ENCODE measurements at regions not wholly inside any gene's neighbourhood (a gene's known extent, or its start where the extent isn't known, plus 50 kb on each side); places are given as distances from the start of the nearest gene placed in this dataset.
A peak's percentile ranks its signal among the peaks of the same experiment; 100 is the strongest.
"Not testable (repeated sequence)": the region's sequence is repeated elsewhere in the genome, so short reads cannot be mapped to it uniquely, and the experiment has no call there.

DNA sequence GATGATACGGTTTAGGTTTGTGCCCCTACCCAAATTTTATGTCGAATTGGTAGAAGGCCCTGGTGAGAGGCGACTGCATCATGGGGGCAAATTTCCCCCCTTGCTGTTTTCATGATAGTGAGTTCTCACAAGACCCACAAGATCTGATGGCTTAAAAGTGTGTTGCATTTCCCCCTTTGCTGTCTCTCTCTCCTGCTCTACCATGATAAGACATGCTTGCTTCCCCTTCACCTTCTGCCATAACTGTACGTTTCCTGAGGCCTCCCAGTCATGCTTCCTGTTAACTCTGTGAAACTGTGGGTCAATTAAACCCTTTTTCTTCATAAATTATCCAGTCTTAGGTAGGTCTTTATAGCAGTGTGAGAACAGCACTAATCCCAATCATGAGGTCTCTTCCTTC, 381.2 kb downstream of the RSL24D1 start:
- H3K36me3 Mint-ChIP-seq (ENCODE audit: insufficient read depth): no peaks in the 10 kb centered on the region
- H3K9me3 Mint-ChIP-seq: peaks cover 7 to 8% of the 10 kb centered on the region in 2 donors
- H3K27ac Mint-ChIP-seq: no peak overlapping the region
- ATAC-seq (replicated peaks) (no peak), DNase-seq (no peak)
- no peaks in the 10 kb centered on the region for H3K27me3 Mint-ChIP-seq
- H3K4me1 Mint-ChIP-seq (ENCODE audit: low read depth in 2 of 2): no peaks in the 10 kb centered on the region
- H3K4me3 Mint-ChIP-seq: no peak overlapping the region

DNA sequence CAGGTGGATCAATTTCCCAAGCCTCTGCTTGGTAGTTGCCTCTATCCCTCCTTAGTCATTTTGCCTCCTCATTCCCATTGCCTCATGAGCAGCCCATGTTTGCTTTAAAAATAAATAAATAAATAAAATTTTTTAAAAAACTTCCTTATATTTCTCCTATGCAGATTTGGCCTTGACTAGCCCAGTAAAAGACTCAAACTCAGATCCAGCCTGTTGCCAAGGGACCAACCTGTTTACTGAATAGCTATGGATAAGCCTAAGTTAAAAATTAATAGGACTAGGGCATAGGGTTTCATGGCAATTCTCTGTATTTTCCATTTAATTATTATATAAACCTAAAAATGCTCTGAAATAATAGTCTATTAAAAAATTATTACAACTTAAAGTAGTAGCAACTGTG, 384.4 kb downstream of the RSL24D1 start:
- Mint-ChIP-seq H3K9me3 (peaks cover 6 to 7% of the 10 kb centered on the region in 2 donors), H3K27ac (no peak overlapping the region), H3K27me3 (no peaks in the 10 kb centered on the region), H3K4me1 (ENCODE audit: low read depth in 2 of 2) (no peaks in the 10 kb centered on the region), H3K36me3 (ENCODE audit: insufficient read depth) (no peaks in the 10 kb centered on the region), H3K4me3 (no peak overlapping the region)
- DNase-seq (no peak), ATAC-seq (replicated peaks) (no peak)

DNA sequence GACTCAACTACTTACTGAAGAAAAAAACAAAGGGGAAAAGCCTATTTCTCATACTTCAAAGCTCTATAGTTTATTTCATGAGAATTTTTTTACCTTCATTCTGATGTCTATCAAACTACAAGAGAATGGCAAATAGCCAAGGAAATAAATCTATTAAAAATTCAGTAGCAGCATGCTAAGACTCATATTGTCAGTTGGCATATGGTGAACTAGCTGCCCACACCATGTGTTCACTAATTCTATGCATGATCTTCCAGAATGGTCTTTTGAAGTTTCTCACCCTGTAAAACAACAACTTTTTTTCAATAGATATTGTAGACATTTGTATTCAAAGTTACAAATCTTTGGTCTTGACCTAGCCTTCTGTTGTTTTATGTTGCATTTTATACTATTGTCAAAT, 386.2 kb downstream of the RSL24D1 start:
- H3K27ac Mint-ChIP-seq: no peak overlapping the region
- H3K4me3 Mint-ChIP-seq: no peak overlapping the region
- peaks cover 2 to 4% of the 10 kb centered on the region in 2 donors for H3K9me3 Mint-ChIP-seq
- no peaks in the 10 kb centered on the region for H3K36me3 Mint-ChIP-seq (ENCODE audit: insufficient read depth)
- peaks cover 0 to 11% of the 10 kb centered on the region in 2 donors for H3K27me3 Mint-ChIP-seq
- no peaks in the 10 kb centered on the region for H3K4me1 Mint-ChIP-seq (ENCODE audit: low read depth in 2 of 2)
- DNase-seq (no peak), ATAC-seq (replicated peaks) (no peak)

DNA sequence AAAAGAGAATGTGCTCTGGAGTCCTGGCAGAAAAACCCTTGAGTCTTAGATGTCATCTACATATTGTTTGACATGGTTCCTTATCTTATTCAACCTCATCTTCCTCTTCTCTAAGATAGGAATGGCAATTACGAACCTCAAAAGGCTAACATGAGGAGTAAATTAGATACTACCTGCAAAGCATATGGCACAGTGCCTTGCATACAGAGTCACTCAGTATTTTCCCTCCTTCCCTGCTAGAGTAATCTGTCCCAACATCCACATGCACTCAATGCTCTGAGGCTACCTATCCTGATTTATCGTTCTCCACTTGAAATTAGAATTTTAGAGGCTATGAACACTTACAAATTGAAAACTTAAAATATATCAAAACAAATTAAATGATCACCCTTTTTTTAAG, 386.7 kb downstream of the RSL24D1 start:
- DNase-seq (no peak), ATAC-seq (replicated peaks) (no peak)
- Mint-ChIP-seq H3K4me3 (no peak overlapping the region), H3K27ac (no peak overlapping the region), H3K27me3 (peaks cover 0 to 11% of the 10 kb centered on the region in 2 donors), H3K9me3 (peaks cover 0 to 4% of the 10 kb centered on the region in 2 donors), H3K36me3 (ENCODE audit: insufficient read depth) (no peaks in the 10 kb centered on the region), H3K4me1 (ENCODE audit: low read depth in 2 of 2) (no peaks in the 10 kb centered on the region)

DNA sequence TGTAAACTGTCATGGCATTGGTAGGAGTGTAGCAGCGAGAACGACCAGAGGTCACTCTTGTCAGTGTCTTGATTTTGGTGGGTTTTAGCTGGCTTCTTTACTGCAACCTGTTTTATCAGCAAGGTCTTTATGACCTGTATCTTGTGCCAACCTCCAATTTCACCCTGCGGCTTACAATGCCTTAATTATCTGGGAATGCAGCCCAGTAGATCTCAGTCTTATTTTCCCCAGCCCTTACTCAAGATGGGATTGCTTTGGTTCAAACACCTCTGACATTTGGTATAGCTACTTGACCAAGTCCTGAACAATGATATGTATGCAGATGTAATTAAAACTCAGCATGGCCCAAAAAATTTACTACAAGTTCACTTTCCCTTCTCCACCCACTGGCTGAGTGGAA, 388.4 kb downstream of the RSL24D1 start:
- Mint-ChIP-seq H3K27ac (no peak overlapping the region), H3K9me3 (no peaks in the 10 kb centered on the region), H3K4me3 (no peak overlapping the region), H3K27me3 (peaks cover 0 to 11% of the 10 kb centered on the region in 2 donors), H3K4me1 (ENCODE audit: low read depth in 2 of 2) (no peaks in the 10 kb centered on the region), H3K36me3 (ENCODE audit: insufficient read depth) (no peaks in the 10 kb centered on the region)
- DNase-seq (no peak), ATAC-seq (replicated peaks) (no peak)

DNA sequence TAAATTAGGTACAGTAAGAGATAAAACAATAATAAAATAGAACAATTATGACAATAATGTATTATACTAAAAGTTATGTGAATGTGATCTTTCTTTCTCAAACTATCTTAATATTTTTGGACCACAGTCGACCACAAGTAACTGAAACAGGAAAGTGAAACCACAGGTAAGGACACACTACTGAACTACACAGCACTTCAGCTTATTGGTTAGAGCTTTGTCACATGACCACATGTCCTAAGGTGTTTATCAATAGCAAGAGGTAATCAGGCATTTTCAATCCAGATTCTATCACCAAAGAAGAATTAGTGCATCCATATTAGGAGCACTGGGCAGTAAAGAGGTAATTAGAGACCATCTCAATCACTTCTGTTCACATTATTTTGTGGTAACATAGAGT, 392.8 kb downstream of the RSL24D1 start:
- Mint-ChIP-seq H3K4me1 (ENCODE audit: low read depth in 2 of 2) (no peaks in the 10 kb centered on the region), H3K27me3 (peaks cover 0 to 11% of the 10 kb centered on the region in 2 donors), H3K36me3 (ENCODE audit: insufficient read depth) (no peaks in the 10 kb centered on the region), H3K9me3 (no peaks in the 10 kb centered on the region), H3K27ac (no peak overlapping the region), H3K4me3 (no peak overlapping the region)
- ATAC-seq (replicated peaks) (no peak), DNase-seq (no peak)

DNA sequence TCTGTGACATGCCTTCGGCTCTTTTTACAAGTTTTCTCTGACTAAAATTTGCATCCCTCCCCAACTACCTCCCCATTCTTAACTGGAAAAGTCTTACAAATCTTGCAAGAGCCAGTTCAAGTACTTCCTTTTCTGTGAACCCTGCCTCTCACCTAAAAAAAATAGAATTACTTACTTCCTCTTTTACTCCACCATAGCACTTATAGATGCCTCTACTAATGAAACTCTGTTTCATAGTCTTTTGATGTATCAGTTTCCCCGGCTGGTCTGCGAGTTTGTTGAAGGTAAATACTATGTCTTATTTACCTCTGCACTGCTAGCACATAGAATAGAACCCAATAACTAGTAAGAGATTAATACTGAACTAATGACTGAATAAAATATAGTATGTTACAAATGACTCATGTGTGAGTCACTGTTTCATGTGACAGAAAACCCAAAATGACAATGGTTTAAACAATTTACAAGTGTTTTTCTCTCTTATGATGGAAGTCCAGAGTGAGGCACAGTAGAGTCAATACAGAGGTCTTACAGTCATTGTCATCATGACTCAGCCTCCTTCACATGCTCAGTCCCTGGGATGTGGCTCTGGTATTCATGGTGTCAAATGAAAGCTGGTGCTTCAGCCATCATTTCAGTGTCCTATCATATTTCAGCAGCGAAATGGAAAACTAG, 393.5 kb downstream of the RSL24D1 start:
- H3K4me1 Mint-ChIP-seq (ENCODE audit: low read depth in 2 of 2): no peaks in the 10 kb centered on the region
- H3K4me3 Mint-ChIP-seq: no peak overlapping the region
- H3K9me3 Mint-ChIP-seq: no peaks in the 10 kb centered on the region
- peaks cover 0 to 11% of the 10 kb centered on the region in 2 donors for H3K27me3 Mint-ChIP-seq
- no peaks in the 10 kb centered on the region for H3K36me3 Mint-ChIP-seq (ENCODE audit: insufficient read depth)
- no peak overlapping the region for H3K27ac Mint-ChIP-seq
- no peak for DNase-seq
- peak; percentile 26 for ATAC-seq (replicated peaks)

DNA sequence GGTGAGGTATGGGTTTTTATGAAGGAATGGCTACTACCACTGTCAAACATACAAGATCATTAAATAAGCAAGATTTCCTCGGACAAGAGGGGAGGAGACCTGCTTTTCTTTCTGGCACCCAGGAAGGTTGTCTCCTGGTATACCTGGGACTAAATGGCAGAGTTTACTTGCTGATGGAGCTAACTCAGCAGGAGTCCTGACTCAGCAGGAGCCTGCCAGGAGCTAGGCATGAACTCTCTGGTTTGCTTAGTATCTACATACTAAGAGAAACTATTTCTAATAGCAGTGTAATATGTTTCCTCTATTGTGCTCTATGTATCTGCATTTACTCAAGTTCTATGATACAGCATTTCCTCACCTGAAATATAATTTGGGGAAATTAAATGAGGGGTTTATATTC, 404.2 kb downstream of the RSL24D1 start:
- H3K27ac Mint-ChIP-seq: no peak overlapping the region
- H3K27me3 Mint-ChIP-seq: no peaks in the 10 kb centered on the region
- H3K4me1 Mint-ChIP-seq (ENCODE audit: low read depth in 2 of 2): no peaks in the 10 kb centered on the region
- ATAC-seq (replicated peaks) (no peak), DNase-seq (no peak)
- no peaks in the 10 kb centered on the region for H3K36me3 Mint-ChIP-seq (ENCODE audit: insufficient read depth)
- H3K4me3 Mint-ChIP-seq: no peak overlapping the region
- H3K9me3 Mint-ChIP-seq: no peaks in the 10 kb centered on the region

DNA sequence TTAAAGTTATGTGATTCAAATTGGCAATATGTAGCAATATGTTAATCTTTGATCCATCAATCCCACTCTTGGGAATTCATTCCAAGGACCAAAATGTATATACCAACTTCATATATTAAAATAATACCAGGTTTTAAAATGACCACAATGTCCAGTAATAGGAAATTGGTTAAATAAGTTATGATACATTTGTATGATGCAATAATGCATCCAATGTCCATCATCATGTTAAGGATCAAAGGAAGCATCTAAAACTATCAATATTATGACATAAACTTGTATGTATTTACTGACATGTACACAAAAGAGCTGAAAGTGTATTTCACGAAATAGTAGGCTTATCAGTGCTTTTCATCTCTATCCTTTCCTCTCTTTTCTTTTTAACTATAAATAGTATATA, 406.0 kb downstream of the RSL24D1 start:
- no peaks in the 10 kb centered on the region for H3K27me3 Mint-ChIP-seq
- no peaks in the 10 kb centered on the region for H3K36me3 Mint-ChIP-seq (ENCODE audit: insufficient read depth)
- H3K9me3 Mint-ChIP-seq: no peaks in the 10 kb centered on the region
- H3K4me3 Mint-ChIP-seq: no peak overlapping the region
- ATAC-seq (replicated peaks) (no peak), DNase-seq (no peak)
- no peak overlapping the region for H3K27ac Mint-ChIP-seq
- H3K4me1 Mint-ChIP-seq (ENCODE audit: low read depth in 2 of 2): no peaks in the 10 kb centered on the region

DNA sequence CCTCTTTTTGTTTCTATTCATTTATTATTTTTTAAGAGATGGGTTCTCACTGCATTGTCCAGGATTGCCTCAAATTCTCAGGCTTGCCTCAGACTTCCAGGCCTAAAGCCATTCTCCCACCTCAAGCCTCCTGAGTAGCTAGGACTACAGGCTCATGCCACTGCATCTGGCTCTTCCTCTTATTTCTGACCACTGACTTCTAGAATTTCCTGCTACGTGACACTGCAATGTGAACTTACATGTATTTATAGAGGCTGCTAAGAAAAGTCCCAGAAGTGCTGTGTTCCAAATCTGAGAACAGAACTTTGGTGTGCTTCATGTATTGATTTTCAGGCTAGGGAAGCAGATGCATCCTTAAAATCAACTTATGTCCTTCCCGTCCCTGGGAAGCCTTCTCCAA, 407.4 kb downstream of the RSL24D1 start:
- H3K36me3 Mint-ChIP-seq (ENCODE audit: insufficient read depth): no peaks in the 10 kb centered on the region
- H3K9me3 Mint-ChIP-seq: peaks cover 0 to 2% of the 10 kb centered on the region in 2 donors
- DNase-seq: no peak
- H3K4me3 Mint-ChIP-seq: no peak overlapping the region
- no peaks in the 10 kb centered on the region for H3K27me3 Mint-ChIP-seq
- H3K27ac Mint-ChIP-seq: no peak overlapping the region
- H3K4me1 Mint-ChIP-seq (ENCODE audit: low read depth in 2 of 2): no peaks in the 10 kb centered on the region
- ATAC-seq (replicated peaks): no peak

DNA sequence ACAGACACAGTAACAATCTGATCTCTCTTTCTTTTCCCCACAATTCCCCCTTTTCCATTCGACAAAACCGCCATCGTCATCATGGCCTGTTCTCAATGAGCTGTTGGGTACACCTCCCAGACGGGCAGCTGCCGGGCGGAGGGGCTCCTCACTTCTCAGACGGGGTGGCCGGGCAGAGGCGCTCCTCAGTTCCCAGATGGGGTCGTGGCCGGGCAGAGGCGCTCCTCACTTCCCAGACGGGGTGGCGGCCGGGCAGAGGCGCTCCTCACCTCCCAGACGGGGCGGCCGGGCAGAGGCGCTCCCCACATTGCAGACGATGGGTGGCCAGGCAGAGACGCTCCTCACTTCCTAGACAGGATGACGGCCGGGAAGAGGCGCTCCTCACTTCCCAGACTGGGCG, 415.5 kb downstream of the RSL24D1 start:
- not testable (repeated sequence) for H3K4me1 Mint-ChIP-seq (ENCODE audit: low read depth in 2 of 2); ATAC-seq (replicated peaks); H3K36me3 Mint-ChIP-seq (ENCODE audit: insufficient read depth); H3K27ac Mint-ChIP-seq; DNase-seq; H3K4me3 Mint-ChIP-seq; H3K27me3 Mint-ChIP-seq
- H3K9me3 Mint-ChIP-seq: peaks cover 2 to 15% of the 10 kb centered on the region in 2 donors

DNA sequence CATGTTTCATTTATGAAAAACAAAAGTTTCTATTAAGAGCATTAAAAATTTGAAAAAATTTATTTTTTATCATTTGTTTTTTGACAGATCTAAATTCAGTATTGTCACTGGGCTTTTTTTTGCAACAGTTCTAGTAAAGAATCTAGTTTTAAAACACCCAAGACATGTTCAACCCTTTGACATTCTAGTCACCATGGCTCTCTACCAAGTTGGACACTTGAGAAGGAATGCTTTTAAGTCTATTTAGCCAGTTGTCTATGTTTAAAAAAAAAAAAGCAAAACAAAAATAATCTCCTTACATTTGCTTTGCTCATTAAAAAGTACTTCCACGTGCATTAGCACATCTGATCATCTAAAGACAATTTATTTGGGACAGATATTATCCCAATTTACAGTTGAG, 417.5 kb downstream of the RSL24D1 start:
- no peaks in the 10 kb centered on the region for H3K36me3 Mint-ChIP-seq (ENCODE audit: insufficient read depth)
- no peak overlapping the region for H3K4me3 Mint-ChIP-seq
- ATAC-seq (replicated peaks): no peak
- H3K4me1 Mint-ChIP-seq (ENCODE audit: low read depth in 2 of 2): no peaks in the 10 kb centered on the region
- no peaks in the 10 kb centered on the region for H3K27me3 Mint-ChIP-seq
- H3K27ac Mint-ChIP-seq: no peak overlapping the region
- no peak for DNase-seq
- peaks cover 2 to 11% of the 10 kb centered on the region in 2 donors for H3K9me3 Mint-ChIP-seq

DNA sequence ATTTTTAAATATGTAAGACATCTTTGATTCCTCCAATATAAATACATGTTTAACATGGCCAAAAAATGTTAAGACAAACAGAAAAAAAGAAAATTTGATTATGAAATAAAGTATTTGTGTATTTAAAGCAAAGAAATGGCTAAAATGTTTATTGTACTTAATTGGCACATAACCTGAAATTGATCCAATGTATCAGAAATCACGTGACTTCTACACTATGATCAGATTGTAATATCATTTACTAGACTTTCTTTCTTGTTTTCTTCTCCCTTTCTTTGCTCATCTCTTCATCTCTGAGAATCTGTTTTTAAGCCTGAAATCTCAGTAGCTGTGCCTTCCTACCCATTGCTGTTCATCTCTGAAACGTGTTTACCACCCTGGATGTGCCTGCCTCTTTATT, 420.3 kb downstream of the RSL24D1 start:
- Mint-ChIP-seq H3K27me3 (no peaks in the 10 kb centered on the region), H3K4me1 (ENCODE audit: low read depth in 2 of 2) (no peaks in the 10 kb centered on the region), H3K4me3 (no peak overlapping the region), H3K9me3 (no peaks in the 10 kb centered on the region), H3K27ac (no peak overlapping the region), H3K36me3 (ENCODE audit: insufficient read depth) (no peaks in the 10 kb centered on the region)
- ATAC-seq (replicated peaks): no peak
- DNase-seq: no peak

DNA sequence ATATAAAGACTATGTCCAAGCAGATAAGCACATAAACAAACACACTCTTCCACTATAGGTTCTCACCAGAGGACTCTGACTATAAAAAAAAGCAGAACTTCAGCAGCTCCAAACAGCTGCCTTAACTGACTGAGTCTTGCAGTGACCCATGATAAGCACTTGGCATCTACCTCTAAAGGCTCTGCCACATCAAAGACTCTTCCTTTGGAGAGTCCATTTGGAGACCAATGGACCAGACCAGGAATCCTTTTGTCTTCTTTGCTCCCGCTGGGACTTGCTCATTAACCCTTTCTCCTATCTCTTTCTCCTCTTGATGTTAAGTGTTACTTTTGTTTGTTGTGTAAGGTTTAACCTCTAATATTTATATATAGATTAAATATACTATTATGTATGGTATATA, 424.1 kb downstream of the RSL24D1 start:
- peaks cover 0 to 2% of the 10 kb centered on the region in 2 donors for H3K9me3 Mint-ChIP-seq
- no peak for ATAC-seq (replicated peaks)
- H3K4me3 Mint-ChIP-seq: no peak overlapping the region
- H3K36me3 Mint-ChIP-seq (ENCODE audit: insufficient read depth): no peaks in the 10 kb centered on the region
- no peaks in the 10 kb centered on the region for H3K27me3 Mint-ChIP-seq
- DNase-seq: no peak
- H3K4me1 Mint-ChIP-seq (ENCODE audit: low read depth in 2 of 2): no peaks in the 10 kb centered on the region
- H3K27ac Mint-ChIP-seq: no peak overlapping the region

DNA sequence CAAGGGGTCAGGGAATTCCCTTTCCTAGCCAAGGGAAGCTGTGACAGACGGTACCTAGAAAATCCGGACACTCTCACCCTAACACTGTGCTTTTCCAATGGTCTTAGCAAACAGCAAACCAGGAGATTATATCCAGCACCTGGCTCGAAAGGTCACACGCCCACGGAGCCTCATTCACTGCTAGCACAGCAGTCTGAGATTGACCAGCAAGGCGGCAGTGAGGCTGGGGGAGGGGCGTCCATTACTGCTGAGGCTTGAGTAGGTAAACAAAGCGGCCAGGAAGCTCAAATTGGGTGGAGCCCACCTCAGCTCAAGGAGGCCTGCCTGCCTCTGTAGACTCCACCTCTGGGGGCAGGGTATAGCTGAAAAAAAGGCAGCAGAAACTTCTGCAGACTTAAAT, 447.3 kb downstream of the RSL24D1 start:
- not testable (repeated sequence) for H3K36me3 Mint-ChIP-seq (ENCODE audit: insufficient read depth); H3K27me3 Mint-ChIP-seq; ATAC-seq (replicated peaks); H3K4me3 Mint-ChIP-seq; H3K27ac Mint-ChIP-seq; H3K4me1 Mint-ChIP-seq (ENCODE audit: low read depth in 2 of 2); DNase-seq
- peaks cover 9 to 20% of the 10 kb centered on the region in 2 donors for H3K9me3 Mint-ChIP-seq
